Spleen (tissue), 11 donors: ENCODE measurements at regions not wholly inside any gene's neighbourhood (a gene's known extent, or its start where the extent isn't known, plus 50 kb on each side); places are given as distances from the start of the nearest gene placed in this dataset.
A peak's percentile ranks its signal among the peaks of the same experiment; 100 is the strongest.

Source experiments
- DNase-seq: peaks from one replicate; pipeline ENCODE4 v3.0.0-alpha.2; 2020
- H3K27ac ChIP-seq, 8 donors: fragments of 200-600 bp; sonication (generic) in 7 of 8; 1 replicate in 4 of 8; 2 replicates in 4 of 8; pipeline versions ENCODE4 v1.5.0 to v1.8.0; 2016 to 2021; ENCODE audit warnings: inconsistent platforms in 4 of 8, mild to moderate bottlenecking in 4 of 8, moderate library complexity in 1 of 8
- H3K27me3 ChIP-seq, 7 donors: fragments of 200-600 bp; sonication (generic) in 6 of 7; replicated peaks in 1 of 7; 1 replicate in 4 of 7; 2 replicates in 3 of 7; pipeline versions ENCODE4 v1.5.0 to v1.8.0; 2016 to 2021; ENCODE audit warnings: inconsistent platforms in 3 of 7, mild to moderate bottlenecking in 1 of 7
- H3K36me3 ChIP-seq, 6 donors: fragments of 200-600 bp; sonication (generic) in 5 of 6; 1 replicate in 4 of 6; 2 replicates in 2 of 6; pipeline versions ENCODE4 v1.5.0 to v1.8.0; 2016 to 2021; ENCODE audit warnings: inconsistent platforms in 2 of 6
- H3K4me1 ChIP-seq, 6 donors: fragments of 200-600 bp; sonication (generic) in 5 of 6; 1 replicate in 3 of 6; 2 replicates in 3 of 6; pipeline versions ENCODE4 v1.5.0 to v1.8.0; 2016 to 2021; ENCODE audit warnings: inconsistent platforms in 3 of 6
- H3K4me3 ChIP-seq, 8 donors: fragments of 200-600 bp; sonication (generic) in 7 of 8; 1 replicate in 4 of 8; 2 replicates in 4 of 8; pipeline versions ENCODE4 v1.5.0 to v1.8.0; 2016 to 2021; ENCODE audit warnings: inconsistent platforms in 4 of 8, mild to moderate bottlenecking in 4 of 8, moderate library complexity in 2 of 8
- H3K9me3 ChIP-seq, 8 donors: fragments of 200-600 bp; sonication (generic) in 7 of 8; 1 replicate in 4 of 8; 2 replicates in 4 of 8; pipeline versions ENCODE4 v1.5.0 to v1.8.0; 2016 to 2021; ENCODE audit warnings: inconsistent platforms in 4 of 8
- POLR2A ChIP-seq, 3 donors: fragments of 450-650 bp; IDR thresholded peaks; one replicate each; pipeline ENCODE4 v1.5.1; 2017; ENCODE audit warnings: antibody characterized with exemption in 3 of 3, mild to moderate bottlenecking in 1 of 3
- POLR2AphosphoS5 ChIP-seq, 3 donors: sonication (generic); formaldehyde crosslinking; IDR thresholded peaks; one replicate each; pipeline ENCODE4 v1.5.1; 2017; ENCODE audit warnings: antibody characterized with exemption in 3 of 3
- WGBS, 5 donors: extraction: QIAGEN DNeasy Blood & Tissue Kit in 3 of 5; methylation state at CpG; one replicate each; pipeline versions ENCODE4 v1.1.5 to v1.1.7; 2013 to 2018; 5-methylcytosine and 5-hydroxymethylcytosine counted together
- intact Hi-C: fragments of 100-400 bp; cut with DNase I; formaldehyde crosslinking; loops from one replicate; pipeline ENCODE4 v1.15.0; 2023; ENCODE audit warnings: low total_unique reads
- TF ChIP-seq, protein P1 (sequence below), 11 experiments: fragments of 200-600 bp in 7 of 11; fragments of 450-650 bp in 4 of 11; sonication (generic) in 4 of 11; IDR thresholded peaks in 8 of 11; conservative IDR thresholded peaks in 3 of 11; 1 replicate in 7 of 11; 2 replicates in 4 of 11; pipeline versions ENCODE4 v1.4.0 to v1.8.0; 2016 to 2021; ENCODE audit warnings: antibody characterized with exemption in 11 of 11, inconsistent platforms in 4 of 11, mild to moderate bottlenecking in 1 of 11
- donor health status: healthy with polysubstance abuse.
- donor health status: DM: no; HTN: no; CAD: no; lungs with moderate emphysema.
- donor health status: DM: no; HTN: no; CAD: no.
- donor health status: Bipolar disorder and iron deficiency.
- donor health status: healthy.
- donor health status: DM: no; HTN: no; CAD: no.
- donor health status: DM: yes; HTN: yes; CAD: no.

GRCh38 chr11:88420165-88420791 lies 82.7 kb upstream of the CTSC start:
- WGBS, 5 donors: 52 to 82% (median 67%) methylated on average over 7 of the region's 7 CpGs
- no peaks in the 10 kb centered on the region for H3K27me3 ChIP-seq
- peaks cover 3 to 47% (median 20%) of the 10 kb centered on the region in 6 donors for H3K4me1 ChIP-seq
- no peaks in the 10 kb centered on the region for H3K9me3 ChIP-seq
- H3K27ac ChIP-seq: peak overlapping the region in 6 of 8 donors; percentile 16 to 77 (median 67)
- DNase-seq: no peak
- H3K36me3 ChIP-seq: no peaks in the 10 kb centered on the region
- no peak for TF ChIP-seq POLR2A (IDR thresholded peaks at IDR 0.05)
- peak in 1 of 3 donors; percentile 29 for TF ChIP-seq POLR2AphosphoS5 (IDR thresholded peaks at IDR 0.05)
- no peak overlapping the region for H3K4me3 ChIP-seq
- intact Hi-C loops: no loop called here

DNA sequence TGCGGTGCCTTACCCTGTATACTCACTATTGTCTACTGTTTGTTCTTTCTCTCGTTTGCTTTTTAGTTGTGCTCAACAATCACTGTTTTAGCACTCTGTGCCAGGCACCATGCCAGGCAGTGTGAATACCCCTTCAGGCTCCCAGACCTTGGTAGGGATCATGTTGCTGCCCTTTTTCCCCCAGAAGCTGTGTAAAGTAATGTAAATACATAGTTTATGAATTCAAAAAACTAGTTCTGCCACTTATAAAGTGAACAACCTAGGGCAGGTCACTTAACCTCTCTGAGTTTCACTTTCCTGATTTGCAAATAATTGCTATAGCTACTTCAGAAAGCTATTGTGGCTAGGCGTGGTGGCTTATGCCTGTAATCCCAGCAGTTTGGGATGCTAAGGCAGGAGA lies 81.0 kb upstream of the CTSC start:
- Histone ChIP-seq H3K36me3 (no peaks in the 10 kb centered on the region), H3K9me3 (no peaks in the 10 kb centered on the region), H3K27ac (no peak overlapping the region), H3K27me3 (no peaks in the 10 kb centered on the region), H3K4me1 (peaks cover 6 to 65% (median 34%) of the 10 kb centered on the region in 6 donors), H3K4me3 (no peak overlapping the region)
- WGBS, 5 donors: 60 to 83% (median 72%) methylated on average over 3 of the region's 3 CpGs
- no peak for DNase-seq
- intact Hi-C loops: no loop called here
- TF ChIP-seq POLR2AphosphoS5 (IDR thresholded peaks at IDR 0.05) (no peak), POLR2A (IDR thresholded peaks at IDR 0.05) (no peak)
- TF ChIP-seq, protein P1, sequence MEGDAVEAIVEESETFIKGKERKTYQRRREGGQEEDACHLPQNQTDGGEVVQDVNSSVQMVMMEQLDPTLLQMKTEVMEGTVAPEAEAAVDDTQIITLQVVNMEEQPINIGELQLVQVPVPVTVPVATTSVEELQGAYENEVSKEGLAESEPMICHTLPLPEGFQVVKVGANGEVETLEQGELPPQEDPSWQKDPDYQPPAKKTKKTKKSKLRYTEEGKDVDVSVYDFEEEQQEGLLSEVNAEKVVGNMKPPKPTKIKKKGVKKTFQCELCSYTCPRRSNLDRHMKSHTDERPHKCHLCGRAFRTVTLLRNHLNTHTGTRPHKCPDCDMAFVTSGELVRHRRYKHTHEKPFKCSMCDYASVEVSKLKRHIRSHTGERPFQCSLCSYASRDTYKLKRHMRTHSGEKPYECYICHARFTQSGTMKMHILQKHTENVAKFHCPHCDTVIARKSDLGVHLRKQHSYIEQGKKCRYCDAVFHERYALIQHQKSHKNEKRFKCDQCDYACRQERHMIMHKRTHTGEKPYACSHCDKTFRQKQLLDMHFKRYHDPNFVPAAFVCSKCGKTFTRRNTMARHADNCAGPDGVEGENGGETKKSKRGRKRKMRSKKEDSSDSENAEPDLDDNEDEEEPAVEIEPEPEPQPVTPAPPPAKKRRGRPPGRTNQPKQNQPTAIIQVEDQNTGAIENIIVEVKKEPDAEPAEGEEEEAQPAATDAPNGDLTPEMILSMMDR (IDR thresholded peaks at IDR 0.05 in 8 of 11, conservative IDR thresholded peaks at IDR 0.05 in 3 of 11): no peak

DNA sequence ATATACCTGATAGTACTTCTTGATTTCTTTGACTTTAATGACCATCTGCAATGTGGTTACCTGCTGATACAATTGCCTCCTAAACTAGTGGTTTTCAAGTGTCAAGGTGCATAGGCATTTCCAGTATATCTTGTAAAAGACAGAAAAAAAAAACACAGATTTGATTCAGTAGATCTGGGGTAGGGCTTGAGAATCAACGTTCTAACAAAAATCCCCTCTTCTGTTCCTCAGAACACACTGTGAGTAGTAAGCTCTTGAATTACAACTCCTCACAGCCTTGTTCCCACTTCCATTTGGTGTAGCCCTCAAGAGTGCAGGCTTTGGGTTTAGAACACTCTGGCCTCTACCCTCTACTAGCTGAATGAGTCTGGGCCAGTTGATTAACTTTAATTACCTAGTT lies 78.0 kb upstream of the CTSC start:
- intact Hi-C loops: no loop called here
- WGBS, 5 donors: 55 to 73% (median 61%) methylated on average over 1 of the region's 1 CpG
- peak overlapping the region in 3 of 8 donors; percentile 0 to 19 (median 1) for H3K27ac ChIP-seq
- no peaks in the 10 kb centered on the region for H3K27me3 ChIP-seq
- DNase-seq: no peak
- TF ChIP-seq POLR2AphosphoS5 (IDR thresholded peaks at IDR 0.05): no peak
- no peak overlapping the region for H3K4me3 ChIP-seq
- H3K4me1 ChIP-seq: peaks cover 0 to 52% (median 21%) of the 10 kb centered on the region in 6 donors
- no peaks in the 10 kb centered on the region for H3K36me3 ChIP-seq
- H3K9me3 ChIP-seq: no peaks in the 10 kb centered on the region

DNA sequence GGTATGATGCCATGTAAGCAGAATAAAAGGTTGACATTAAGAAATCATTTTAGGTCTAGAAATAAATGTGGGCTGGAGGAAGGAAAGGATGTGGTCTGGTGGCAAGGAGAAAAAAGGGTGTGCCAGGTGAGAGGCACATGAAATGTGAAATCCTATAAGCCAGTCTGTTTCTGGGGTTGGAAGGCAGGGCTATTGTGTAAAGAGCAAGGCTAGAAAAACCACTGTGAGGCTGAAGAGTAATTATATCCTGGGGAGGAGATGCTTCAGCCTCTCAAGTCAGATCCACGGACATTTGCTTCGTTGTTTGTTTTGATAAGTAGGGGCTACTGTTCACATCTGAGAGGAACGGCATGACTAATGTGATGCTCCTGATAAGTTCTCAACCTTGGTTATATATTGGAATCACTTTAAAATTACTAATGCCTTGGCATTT lies 77.5 kb upstream of the CTSC start:
- no peaks in the 10 kb centered on the region for H3K36me3 ChIP-seq
- WGBS, 5 donors: 27 to 34% (median 30%) methylated on average over 3 of the region's 3 CpGs
- DNase-seq: no peak
- intact Hi-C loops: no loop called here
- H3K4me3 ChIP-seq: no peak overlapping the region
- H3K27me3 ChIP-seq: no peaks in the 10 kb centered on the region
- TF ChIP-seq POLR2AphosphoS5 (IDR thresholded peaks at IDR 0.05) (no peak), POLR2A (IDR thresholded peaks at IDR 0.05) (no peak)
- TF ChIP-seq, protein P1 (IDR thresholded peaks at IDR 0.05 in 8 of 11, conservative IDR thresholded peaks at IDR 0.05 in 3 of 11): no peak
- H3K9me3 ChIP-seq: no peaks in the 10 kb centered on the region
- peak overlapping the region in 5 of 8 donors; percentile 1 to 41 (median 19) for H3K27ac ChIP-seq
- peaks cover 0 to 47% (median 21%) of the 10 kb centered on the region in 6 donors for H3K4me1 ChIP-seq

DNA sequence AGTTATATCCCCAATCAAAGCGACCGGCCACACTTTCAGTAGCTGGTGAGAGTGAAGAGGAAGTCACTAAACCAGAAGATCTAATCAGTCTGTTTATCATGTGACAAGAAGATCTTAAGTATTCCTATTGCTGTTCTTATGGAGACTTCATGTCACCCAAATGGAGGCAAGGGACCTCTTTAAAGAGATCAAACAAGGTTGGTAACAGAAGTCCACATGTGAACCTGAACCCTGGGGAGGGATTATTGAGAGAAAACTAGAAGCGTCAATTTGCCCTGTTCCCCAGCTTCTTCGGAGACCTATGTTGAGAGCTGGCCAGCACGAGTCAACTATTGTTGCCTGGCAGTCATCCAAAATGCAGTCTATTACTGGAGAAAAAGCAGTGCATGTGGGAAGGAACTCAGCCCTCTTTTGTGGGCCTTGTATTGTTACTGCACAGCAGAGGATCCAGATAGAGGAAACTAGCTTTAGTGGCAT lies 76.9 kb upstream of the CTSC start:
- DNase-seq: no peak
- 5 to 12% (median 8%) methylated on average over 5 of the region's 5 CpGs for WGBS, 5 donors
- no peak for TF ChIP-seq POLR2A (IDR thresholded peaks at IDR 0.05)
- intact Hi-C loops: no loop called here
- Histone ChIP-seq H3K4me3 (no peak overlapping the region), H3K36me3 (no peaks in the 10 kb centered on the region), H3K9me3 (no peaks in the 10 kb centered on the region), H3K27me3 (no peaks in the 10 kb centered on the region), H3K4me1 (peaks cover 0 to 46% (median 21%) of the 10 kb centered on the region in 6 donors), H3K27ac (peak overlapping the region in 5 of 8 donors; percentile 1 to 52 (median 41))
